Neural cell (in vitro differentiated cells): ENCODE measurements at regions not wholly inside any gene's neighbourhood (a gene's known extent, or its start where the extent isn't known, plus 50 kb on each side); places are given as distances from the start of the nearest gene placed in this dataset.

Experiments
- H2AFZ ChIP-seq: fragments of 200-600, 300-800 bp; sonication (generic), shearing (Covaris generic); 2 replicates; pipeline ENCODE4 v1.6.0; 2014; ENCODE audit warnings: low read depth, mild to moderate bottlenecking, antibody characterized with exemption, low read length, moderate library complexity
- H3F3A ChIP-seq: fragments of 200-600 bp; shearing (Covaris generic); 2 replicates; pipeline ENCODE4 v1.6.1; 2016; ENCODE audit warnings: mild to moderate bottlenecking, moderate library complexity, mixed read lengths, antibody characterized with exemption, low read length; ENCODE audit not compliant: insufficient read depth, poor library complexity, severe bottlenecking
- H3K27ac ChIP-seq: fragments of 200-600, 300-800 bp; sonication (generic), shearing (Covaris generic); 2 replicates; pipeline ENCODE4 v1.5.1; 2014; ENCODE audit warnings: mild to moderate bottlenecking, low read length, moderate library complexity
- H3K27me3 ChIP-seq: fragments of 300-800, 200-600 bp; sonication (generic), shearing (Covaris generic); 2 replicates; pipeline ENCODE4 v1.6.0; 2014; ENCODE audit warnings: mild to moderate bottlenecking, low read depth, low read length, moderate library complexity; ENCODE audit not compliant: insufficient read depth
- H3K36me3 ChIP-seq: fragments of 300-800, 200-600 bp; sonication (generic), shearing (Covaris generic); 2 replicates; pipeline ENCODE4 v1.5.1; 2014; ENCODE audit warnings: mild to moderate bottlenecking, antibody characterized with exemption, low read length, moderate library complexity; ENCODE audit not compliant: insufficient read depth
- H3K4me2 ChIP-seq: fragments of 300-800, 200-600 bp; sonication (generic), shearing (Covaris generic); 2 replicates; pipeline ENCODE4 v1.6.0; 2014; ENCODE audit warnings: mild to moderate bottlenecking, low read length
- H3K4me3 ChIP-seq: fragments of 300-800, 200-600 bp; sonication (generic), shearing (Covaris generic); 2 replicates; pipeline ENCODE4 v1.5.1; 2014; ENCODE audit warnings: mild to moderate bottlenecking, low read length, moderate library complexity
- H3K79me2 ChIP-seq: fragments of 200-600 bp; shearing (Covaris generic); replicated peaks from 2 replicates; pipeline ENCODE4 v1.6.0; 2014; ENCODE audit warnings: mild to moderate bottlenecking, low read length, moderate library complexity; ENCODE audit not compliant: insufficient read depth
- H3K9ac ChIP-seq: fragments of 300-800, 200-600 bp; sonication (generic), shearing (Covaris generic); 2 replicates; pipeline ENCODE4 v1.6.1; 2016; ENCODE audit warnings: mild to moderate bottlenecking, low read length, mixed read lengths
- H3K9me2 ChIP-seq: fragments of 200-600 bp; shearing (Covaris generic); 2 replicates; pipeline ENCODE4 v1.6.1; 2016; ENCODE audit warnings: mild to moderate bottlenecking, low read length, mixed read lengths; ENCODE audit not compliant: insufficient read depth
- H3K9me3 ChIP-seq: fragments of 200-600, 300-800 bp; sonication (generic), shearing (Covaris generic); 2 replicates; pipeline ENCODE4 v1.6.1; 2016; ENCODE audit warnings: mild to moderate bottlenecking, mixed run types, low read length, moderate library complexity, mixed read lengths
- H4K20me1 ChIP-seq: fragments of 200-600 bp; shearing (Covaris generic); 2 replicates; pipeline ENCODE4 v1.6.1; 2016; ENCODE audit warnings: mild to moderate bottlenecking, mixed run types; ENCODE audit not compliant: insufficient read depth
- CTCF ChIP-seq: fragments of 450-650 bp; IDR thresholded peaks from 2 replicates; pipeline ENCODE4 v1.5.1; 2014; ENCODE audit warnings: antibody characterized with exemption, mild to moderate bottlenecking, moderate library complexity; ENCODE audit not compliant: poor library complexity, severe bottlenecking
- EP300 ChIP-seq: fragments of 450-650 bp; conservative IDR thresholded peaks from 2 replicates; pipeline ENCODE4 v1.6.1; 2014; ENCODE audit warnings: antibody characterized with exemption, mild to moderate bottlenecking, moderate library complexity; ENCODE audit not compliant: poor library complexity, severe bottlenecking
- EZH2 ChIP-seq: fragments of 200-600, 300-800 bp; shearing (Covaris generic), sonication (generic); IDR thresholded peaks from 2 replicates; pipeline ENCODE4 v1.6.1; 2014; ENCODE audit warnings: antibody characterized with exemption, low read length, borderline replicate concordance, mild to moderate bottlenecking; ENCODE audit not compliant: insufficient read depth, poor library complexity, severe bottlenecking
- MXI1 ChIP-seq: fragments of 450-650 bp; conservative IDR thresholded peaks from 2 replicates; pipeline ENCODE4 v1.6.1; 2014; ENCODE audit warnings: antibody characterized with exemption, mild to moderate bottlenecking; ENCODE audit not compliant: poor library complexity, severe bottlenecking
- POLR2AphosphoS5 ChIP-seq: IDR thresholded peaks from 2 replicates; pipeline ENCODE4 v1.6.1; 2012
- RAD21 ChIP-seq: fragments of 450-650 bp; conservative IDR thresholded peaks from 2 replicates; pipeline ENCODE4 v1.6.1; 2014; ENCODE audit warnings: antibody characterized with exemption, mild to moderate bottlenecking, moderate library complexity
- SMC3 ChIP-seq: fragments of 450-650 bp; conservative IDR thresholded peaks from 2 replicates; pipeline ENCODE4 v1.6.1; 2014; ENCODE audit warnings: antibody characterized with exemption, mild to moderate bottlenecking, moderate library complexity; ENCODE audit not compliant: poor library complexity
- TAF1 ChIP-seq: IDR thresholded peaks from 2 replicates; pipeline ENCODE4 v1.6.1; 2012; ENCODE audit warnings: low read depth
- TF ChIP-seq, protein P1 (sequence below): IDR thresholded peaks from 2 replicates; pipeline ENCODE4 v1.6.1; 2012; ENCODE audit warnings: borderline replicate concordance

DNA sequence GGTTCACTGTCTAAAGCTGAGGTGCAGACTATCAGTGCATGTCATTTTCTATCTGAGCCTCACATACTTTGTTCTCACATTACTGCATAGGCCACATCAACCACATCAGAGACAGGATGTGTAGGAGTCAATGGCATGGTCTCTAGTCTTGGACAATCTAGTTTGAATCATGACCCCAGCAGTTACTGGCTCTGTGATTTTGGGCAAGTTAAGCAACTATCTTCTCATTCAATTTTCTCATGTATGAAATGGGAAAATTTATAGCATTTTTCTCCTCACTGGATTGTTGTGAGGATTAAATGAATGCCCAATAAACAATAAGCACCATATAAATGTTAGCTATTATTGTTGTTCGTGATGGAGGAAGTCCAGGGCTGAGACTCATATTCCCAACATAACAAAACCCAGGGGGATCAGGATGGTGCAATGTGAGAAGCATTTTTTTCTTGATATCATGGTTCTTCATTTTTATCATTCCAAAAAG lies 432.6 kb downstream of the LRIG3 start:
- no peaks in the 10 kb centered on the region for H3K9me2 ChIP-seq
- H3K36me3 ChIP-seq = no peaks in the 10 kb centered on the region
- no peaks in the 10 kb centered on the region for H4K20me1 ChIP-seq
- no peaks in the 10 kb centered on the region for H3K9me3 ChIP-seq
- no peak overlapping the region for H2AFZ ChIP-seq
- no peak overlapping the region for H3K4me2 ChIP-seq
- H3K27ac ChIP-seq = no peak overlapping the region
- no peaks in the 10 kb centered on the region for H3K27me3 ChIP-seq
- H3K79me2 ChIP-seq = no peaks in the 10 kb centered on the region
- TF ChIP-seq SMC3 (no peak), TAF1 (no peak), CTCF (no peak), MXI1 (no peak), RAD21 (no peak), EZH2 (no peak), EP300 (no peak), POLR2AphosphoS5 (no peak)
- TF ChIP-seq, protein P1, sequence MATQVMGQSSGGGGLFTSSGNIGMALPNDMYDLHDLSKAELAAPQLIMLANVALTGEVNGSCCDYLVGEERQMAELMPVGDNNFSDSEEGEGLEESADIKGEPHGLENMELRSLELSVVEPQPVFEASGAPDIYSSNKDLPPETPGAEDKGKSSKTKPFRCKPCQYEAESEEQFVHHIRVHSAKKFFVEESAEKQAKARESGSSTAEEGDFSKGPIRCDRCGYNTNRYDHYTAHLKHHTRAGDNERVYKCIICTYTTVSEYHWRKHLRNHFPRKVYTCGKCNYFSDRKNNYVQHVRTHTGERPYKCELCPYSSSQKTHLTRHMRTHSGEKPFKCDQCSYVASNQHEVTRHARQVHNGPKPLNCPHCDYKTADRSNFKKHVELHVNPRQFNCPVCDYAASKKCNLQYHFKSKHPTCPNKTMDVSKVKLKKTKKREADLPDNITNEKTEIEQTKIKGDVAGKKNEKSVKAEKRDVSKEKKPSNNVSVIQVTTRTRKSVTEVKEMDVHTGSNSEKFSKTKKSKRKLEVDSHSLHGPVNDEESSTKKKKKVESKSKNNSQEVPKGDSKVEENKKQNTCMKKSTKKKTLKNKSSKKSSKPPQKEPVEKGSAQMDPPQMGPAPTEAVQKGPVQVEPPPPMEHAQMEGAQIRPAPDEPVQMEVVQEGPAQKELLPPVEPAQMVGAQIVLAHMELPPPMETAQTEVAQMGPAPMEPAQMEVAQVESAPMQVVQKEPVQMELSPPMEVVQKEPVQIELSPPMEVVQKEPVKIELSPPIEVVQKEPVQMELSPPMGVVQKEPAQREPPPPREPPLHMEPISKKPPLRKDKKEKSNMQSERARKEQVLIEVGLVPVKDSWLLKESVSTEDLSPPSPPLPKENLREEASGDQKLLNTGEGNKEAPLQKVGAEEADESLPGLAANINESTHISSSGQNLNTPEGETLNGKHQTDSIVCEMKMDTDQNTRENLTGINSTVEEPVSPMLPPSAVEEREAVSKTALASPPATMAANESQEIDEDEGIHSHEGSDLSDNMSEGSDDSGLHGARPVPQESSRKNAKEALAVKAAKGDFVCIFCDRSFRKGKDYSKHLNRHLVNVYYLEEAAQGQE = no peak
- no peak overlapping the region for H3K9ac ChIP-seq
- H3K4me3 ChIP-seq = no peak overlapping the region
- H3F3A ChIP-seq = no peaks in the 10 kb centered on the region

- Histone ChIP-seq H3K36me3 (no peaks in the 10 kb centered on the region), H2AFZ (no peak overlapping the region), H3K4me3 (no peak overlapping the region), H3K9me2 (no peaks in the 10 kb centered on the region), H4K20me1 (no peaks in the 10 kb centered on the region), H3F3A (no peaks in the 10 kb centered on the region), H3K9ac (no peak overlapping the region), H3K27ac (no peak overlapping the region), H3K27me3 (no peaks in the 10 kb centered on the region), H3K79me2 (no peaks in the 10 kb centered on the region), H3K4me2 (no peak overlapping the region), H3K9me3 (no peaks in the 10 kb centered on the region)
- TF ChIP-seq, protein P1 = no peak
- TF ChIP-seq RAD21 (no peak), POLR2AphosphoS5 (no peak), EZH2 (no peak), SMC3 (no peak), EP300 (no peak), TAF1 (no peak), MXI1 (no peak), CTCF (no peak)
Measured at GRCh38 chr12:58489394-58489793, 430.9 kb downstream of the LRIG3 start.
